Large intestine (tissue), 3 donors: ENCODE measurements at regions not wholly inside any gene's neighbourhood (a gene's known extent, or its start where the extent isn't known, plus 50 kb on each side); places are given as distances from the start of the nearest gene placed in this dataset.
"Not testable (repeated sequence)": the region's sequence is repeated elsewhere in the genome, so short reads cannot be mapped to it uniquely, and the experiment has no call there.

Experiments
- DNase-seq, 2 donors: peaks; one replicate each; pipeline versions ENCODE4 v3.0.0 to v3.0.0-alpha.2; 2013
- H3K27ac ChIP-seq: one replicate; pipeline ENCODE4 v1.5.1; 2013; ENCODE audit warnings: low read length
- H3K27me3 ChIP-seq: 2 replicates; pipeline ENCODE4 v1.6.1; 2013; ENCODE audit warnings: low read length; ENCODE audit not compliant: control insufficient read depth, insufficient read depth
- H3K36me3 ChIP-seq: 2 replicates; pipeline ENCODE4 v1.6.1; 2013; ENCODE audit warnings: low read length; ENCODE audit not compliant: control insufficient read depth, insufficient read depth
- H3K4me1 ChIP-seq: one replicate; pipeline ENCODE4 v1.6.1; 2013; ENCODE audit warnings: low read length; ENCODE audit not compliant: control insufficient read depth, insufficient read depth
- H3K4me3 ChIP-seq: one replicate; pipeline ENCODE4 v1.5.1; 2013; ENCODE audit warnings: low read length
- H3K9me3 ChIP-seq: one replicate; pipeline ENCODE4 v1.6.1; 2013; ENCODE audit warnings: mild to moderate bottlenecking, low read depth, low read length, moderate library complexity; ENCODE audit not compliant: control insufficient read depth
- WGBS: methylation state at CpG from one replicate; pipeline ENCODE4 v1.1.5; 2013; ENCODE audit warnings: low lambda C conversion rate; ENCODE audit not compliant: insufficient coverage; 5-methylcytosine and 5-hydroxymethylcytosine counted together

- H3K27ac ChIP-seq = no peak overlapping the region
- peaks cover 3% of the 10 kb centered on the region for H3K9me3 ChIP-seq
- no peaks in the 10 kb centered on the region for H3K4me1 ChIP-seq
- no peak overlapping the region for H3K4me3 ChIP-seq
- H3K36me3 ChIP-seq = no peaks in the 10 kb centered on the region
- WGBS = 47% methylated on average over 3 of the region's 28 CpGs
- no peak for DNase-seq
- H3K27me3 ChIP-seq = peaks cover 27% of the 10 kb centered on the region
These were observed 276.4 kb upstream of the SFSWAP start for GRCh38 chr12:131434208-131435125.

- no CpG with 5 or more reads among the region's 10 CpGs for WGBS
- Histone ChIP-seq H3K36me3 (no peaks in the 10 kb centered on the region), H3K27ac (no peak overlapping the region), H3K27me3 (peaks cover 27% of the 10 kb centered on the region), H3K4me3 (no peak overlapping the region), H3K4me1 (no peaks in the 10 kb centered on the region), H3K9me3 (no peaks in the 10 kb centered on the region)
- no peak for DNase-seq
These were observed 273.8 kb upstream of the SFSWAP start for GRCh38 chr12:131436922-131437705.

- no peak for DNase-seq
- no CpG with 5 or more reads among the region's 9 CpGs for WGBS
These were observed 273.0 kb upstream of the SFSWAP start for GRCh38 chr12:131437706-131438492.

GRCh38 chr12:131438493-131438835 lies 272.4 kb upstream of the SFSWAP start:
- H3K36me3 ChIP-seq, H3K4me1 ChIP-seq, H3K9me3 ChIP-seq, H3K4me3 ChIP-seq, DNase-seq, H3K27ac ChIP-seq: not testable (repeated sequence)
- peaks cover 23% of the 10 kb centered on the region for H3K27me3 ChIP-seq
- WGBS = no CpG with 5 or more reads among the region's 3 CpGs

More at GRCh38 chr12:131437706-131438492, 273.0 kb upstream of the SFSWAP start:
- Histone ChIP-seq H3K4me1 (no peaks in the 10 kb centered on the region), H3K4me3 (no peak overlapping the region), H3K36me3 (no peaks in the 10 kb centered on the region), H3K27ac (no peak overlapping the region), H3K9me3 (no peaks in the 10 kb centered on the region), H3K27me3 (peaks cover 23% of the 10 kb centered on the region)

- H3K27me3 ChIP-seq = peaks cover 23% of the 10 kb centered on the region
- no peaks in the 10 kb centered on the region for H3K4me1 ChIP-seq
- H3K4me3 ChIP-seq = no peak overlapping the region
- no peak for DNase-seq
- no peaks in the 10 kb centered on the region for H3K36me3 ChIP-seq
- H3K9me3 ChIP-seq = no peaks in the 10 kb centered on the region
- no CpG with 5 or more reads among the region's 14 CpGs for WGBS
- H3K27ac ChIP-seq = no peak overlapping the region
These were observed 272.0 kb upstream of the SFSWAP start for GRCh38 chr12:131438881-131439280.

GRCh38 chr12:131439752-131440151 lies 271.1 kb upstream of the SFSWAP start:
- not testable (repeated sequence) for H3K36me3 ChIP-seq, DNase-seq
- no CpG with 5 or more reads among the region's 8 CpGs for WGBS

GRCh38 chr12:131440209-131441059 lies 270.5 kb upstream of the SFSWAP start:
- not testable (repeated sequence) for DNase-seq, H3K4me3 ChIP-seq, H3K27ac ChIP-seq, H3K36me3 ChIP-seq, H3K9me3 ChIP-seq, H3K4me1 ChIP-seq
- WGBS = no CpG with 5 or more reads among the region's 21 CpGs
- peaks cover 18% of the 10 kb centered on the region for H3K27me3 ChIP-seq

More at GRCh38 chr12:131439752-131440151, 271.1 kb upstream of the SFSWAP start:
- not testable (repeated sequence) for H3K4me3 ChIP-seq, H3K27ac ChIP-seq, H3K9me3 ChIP-seq, H3K4me1 ChIP-seq
- peaks cover 20% of the 10 kb centered on the region for H3K27me3 ChIP-seq

GRCh38 chr12:131441060-131441396 lies 269.9 kb upstream of the SFSWAP start:
- Histone ChIP-seq H3K27ac (no peak overlapping the region), H3K36me3 (no peaks in the 10 kb centered on the region), H3K4me3 (no peak overlapping the region), H3K9me3 (no peaks in the 10 kb centered on the region), H3K4me1 (no peaks in the 10 kb centered on the region), H3K27me3 (peaks cover 23% of the 10 kb centered on the region)
- WGBS = no CpG with 5 or more reads among the region's 6 CpGs
- no peak for DNase-seq

- peaks cover 23% of the 10 kb centered on the region for H3K27me3 ChIP-seq
- no peaks in the 10 kb centered on the region for H3K9me3 ChIP-seq
- no peak overlapping the region for H3K27ac ChIP-seq
- H3K36me3 ChIP-seq = no peaks in the 10 kb centered on the region
- H3K4me1 ChIP-seq = no peaks in the 10 kb centered on the region
- no CpG with 5 or more reads among the region's 9 CpGs for WGBS
- no peak for DNase-seq
- no peak overlapping the region for H3K4me3 ChIP-seq
These were observed 269.1 kb upstream of the SFSWAP start for GRCh38 chr12:131441638-131442336.
